Sigmoid colon (tissue), 4 donors: ENCODE measurements at regions not wholly inside any gene's neighbourhood (a gene's known extent, or its start where the extent isn't known, plus 50 kb on each side); places are given as distances from the start of the nearest gene placed in this dataset.

Experiments used
- CTCF ChIP-seq, 4 experiments: fragments of 450-650 bp in 3 of 4; fragments of 200-600 bp in 1 of 4; IDR thresholded peaks; one replicate each; pipeline ENCODE4 v1.5.1; 2016 to 2019; ENCODE audit warnings: antibody characterized with exemption in 4 of 4, mild to moderate bottlenecking in 3 of 4, moderate library complexity in 2 of 4
- EP300 ChIP-seq, 4 donors: sonication (generic); formaldehyde crosslinking; IDR thresholded peaks; one replicate each; pipeline ENCODE4 v1.6.1; 2017; ENCODE audit warnings: antibody characterized with exemption in 4 of 4
- POLR2A ChIP-seq, 2 donors: fragments of 450-650 bp; IDR thresholded peaks; one replicate each; pipeline ENCODE4 v1.6.1; 2016; ENCODE audit warnings: antibody characterized with exemption in 2 of 2, mild to moderate bottlenecking in 2 of 2, moderate library complexity in 2 of 2
- POLR2AphosphoS5 ChIP-seq, 4 donors: sonication (generic); formaldehyde crosslinking; IDR thresholded peaks; one replicate each; pipeline ENCODE4 v1.6.1; 2017; ENCODE audit warnings: antibody characterized with exemption in 4 of 4

- TF ChIP-seq POLR2A (IDR thresholded peaks at IDR 0.05) (no peak), CTCF (IDR thresholded peaks at IDR 0.05) (no peak), POLR2AphosphoS5 (IDR thresholded peaks at IDR 0.05) (no peak), EP300 (IDR thresholded peaks at IDR 0.05) (no peak)
Observed at GRCh38 chr20:4383961-4384360, 134.9 kb upstream of the ADRA1D start.
